ENCODE measurements at regions not wholly inside any gene's neighbourhood (a gene's known extent, or its start where the extent isn't known, plus 50 kb on each side); places are given as distances from the start of the nearest gene placed in this dataset.

DNA sequence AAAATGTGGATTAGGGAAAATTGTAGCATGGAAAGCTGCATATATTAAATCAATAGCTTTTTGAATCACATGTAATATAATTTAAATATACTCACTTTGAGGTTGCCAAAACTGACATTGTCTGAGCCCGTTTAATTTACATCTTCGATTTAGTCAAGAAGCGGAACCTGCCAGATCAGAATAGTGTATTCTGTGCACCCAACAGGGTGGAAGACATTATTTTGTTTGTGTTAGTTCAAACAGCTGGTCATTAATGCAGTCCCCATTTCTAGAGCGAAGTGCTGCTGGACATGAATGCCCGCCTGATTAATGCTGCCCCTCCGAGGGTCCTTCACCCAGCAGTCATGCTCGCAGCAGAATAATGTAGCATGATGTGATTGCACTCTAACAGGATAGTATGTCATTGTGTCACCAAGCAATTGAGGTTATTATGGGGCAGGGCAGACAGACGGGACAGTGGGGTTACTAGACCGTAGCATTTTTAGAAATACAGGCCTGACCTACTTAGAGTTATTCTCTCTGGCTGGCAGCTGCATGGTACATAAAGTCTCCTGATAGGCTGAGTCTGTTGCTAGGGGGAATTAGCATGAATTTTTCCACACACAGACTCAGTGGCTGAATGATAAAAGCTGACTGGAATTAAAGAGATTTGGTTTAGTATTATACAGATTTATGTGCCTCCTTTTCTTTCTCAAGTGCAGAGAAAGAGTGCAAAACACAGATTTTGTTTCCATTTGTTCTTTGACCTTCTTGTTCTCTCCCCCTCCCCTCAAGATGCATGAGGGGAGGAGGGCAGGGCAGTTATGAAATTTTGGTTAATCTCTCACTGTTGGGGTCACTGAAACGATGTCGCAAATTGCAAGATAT lies 147.1 kb downstream of the PRL start:
- no peak overlapping the region for H3K4me3 ChIP-seq (ENCODE audit: low read depth, low read length)
- ChIA-PET CTCF (interaction anchor here (1.1 to 3.1 kb wide), 3 partner anchors 10 to 1585 kb away, joined by 3 to 9 read pairs (median 4); no protein-coding TSS in a partner anchor), POLR2A (interaction anchor here (0.7 kb wide), 1 partner anchor 17 kb away, joined by 3 read pairs; no protein-coding TSS in a partner anchor)
- TF ChIP-seq, protein P1, sequence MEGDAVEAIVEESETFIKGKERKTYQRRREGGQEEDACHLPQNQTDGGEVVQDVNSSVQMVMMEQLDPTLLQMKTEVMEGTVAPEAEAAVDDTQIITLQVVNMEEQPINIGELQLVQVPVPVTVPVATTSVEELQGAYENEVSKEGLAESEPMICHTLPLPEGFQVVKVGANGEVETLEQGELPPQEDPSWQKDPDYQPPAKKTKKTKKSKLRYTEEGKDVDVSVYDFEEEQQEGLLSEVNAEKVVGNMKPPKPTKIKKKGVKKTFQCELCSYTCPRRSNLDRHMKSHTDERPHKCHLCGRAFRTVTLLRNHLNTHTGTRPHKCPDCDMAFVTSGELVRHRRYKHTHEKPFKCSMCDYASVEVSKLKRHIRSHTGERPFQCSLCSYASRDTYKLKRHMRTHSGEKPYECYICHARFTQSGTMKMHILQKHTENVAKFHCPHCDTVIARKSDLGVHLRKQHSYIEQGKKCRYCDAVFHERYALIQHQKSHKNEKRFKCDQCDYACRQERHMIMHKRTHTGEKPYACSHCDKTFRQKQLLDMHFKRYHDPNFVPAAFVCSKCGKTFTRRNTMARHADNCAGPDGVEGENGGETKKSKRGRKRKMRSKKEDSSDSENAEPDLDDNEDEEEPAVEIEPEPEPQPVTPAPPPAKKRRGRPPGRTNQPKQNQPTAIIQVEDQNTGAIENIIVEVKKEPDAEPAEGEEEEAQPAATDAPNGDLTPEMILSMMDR (IDR thresholded peaks at IDR 0.05; ENCODE audit: insufficient read depth, low read length, missing control alignments), result no peak
- DNase-seq (ENCODE audit: low read depth, low spot score), result no peak

DNA sequence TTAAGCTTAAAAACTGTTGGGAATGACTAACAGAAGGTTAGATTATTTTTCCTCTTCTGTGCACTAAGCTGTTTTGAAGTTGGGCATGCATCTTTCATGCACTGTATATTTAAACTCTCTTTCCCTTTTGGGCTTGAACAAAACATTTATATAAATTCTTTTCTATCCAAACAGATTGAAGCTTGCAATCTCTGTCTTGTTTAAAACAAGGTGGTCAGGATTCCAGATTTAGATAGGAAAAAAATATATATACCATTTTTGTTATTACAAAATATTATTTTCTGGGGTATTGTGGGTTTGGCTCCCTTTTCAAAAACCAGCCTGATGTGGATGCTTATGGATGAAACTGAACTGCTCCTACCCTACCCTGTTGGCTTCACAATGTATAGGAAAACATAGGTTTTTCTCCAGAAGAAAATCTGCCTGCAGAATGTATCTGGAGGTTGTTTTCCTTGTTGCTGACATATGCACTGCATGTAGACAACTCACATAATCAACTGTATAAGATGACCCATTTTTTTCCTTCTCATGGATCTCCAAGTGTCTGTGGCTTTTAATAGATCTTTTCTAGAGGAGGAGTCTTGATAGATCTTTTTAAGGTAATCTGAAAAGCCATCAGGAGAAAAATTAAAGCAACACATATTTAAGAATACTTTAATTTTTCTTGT lies 146.3 kb downstream of the PRL start:
- H3K4me3 ChIP-seq (ENCODE audit: low read depth, low read length), result no peak overlapping the region
- POLR2A ChIA-PET, result interaction anchor here (0.7 kb wide), 1 partner anchor 18 kb away, joined by 3 read pairs; no protein-coding TSS in a partner anchor
- CTCF ChIA-PET, result no interaction called here
- DNase-seq (ENCODE audit: low read depth, low spot score), result no peak
- TF ChIP-seq, protein P1 (IDR thresholded peaks at IDR 0.05; ENCODE audit: insufficient read depth, low read length, missing control alignments), result no peak

DNA sequence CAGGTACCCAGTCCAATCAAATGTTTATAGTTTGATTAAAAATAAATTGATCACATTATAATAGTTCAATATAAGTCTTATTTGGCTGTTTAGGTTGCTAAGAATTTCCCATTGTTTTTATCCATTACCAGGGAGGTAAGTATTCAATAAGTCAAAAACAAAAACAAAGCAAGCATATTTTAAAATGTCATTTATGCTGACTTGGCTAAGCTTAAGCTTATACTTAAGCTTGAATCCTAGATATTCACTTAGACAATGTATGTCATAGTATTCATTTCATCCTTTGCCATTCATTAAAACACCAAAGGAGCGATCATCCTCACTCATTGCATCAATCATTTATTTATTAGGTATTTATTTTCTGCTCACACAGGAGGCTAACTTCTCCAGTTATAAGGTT lies 144.9 kb downstream of the PRL start:
- TF ChIP-seq, protein P1 (IDR thresholded peaks at IDR 0.05; ENCODE audit: insufficient read depth, low read length, missing control alignments), result no peak
- DNase-seq (ENCODE audit: low read depth, low spot score), result no peak
- CTCF ChIA-PET, result no interaction called here
- POLR2A ChIA-PET, result no interaction called here
- no peak overlapping the region for H3K4me3 ChIP-seq (ENCODE audit: low read depth, low read length)

DNA sequence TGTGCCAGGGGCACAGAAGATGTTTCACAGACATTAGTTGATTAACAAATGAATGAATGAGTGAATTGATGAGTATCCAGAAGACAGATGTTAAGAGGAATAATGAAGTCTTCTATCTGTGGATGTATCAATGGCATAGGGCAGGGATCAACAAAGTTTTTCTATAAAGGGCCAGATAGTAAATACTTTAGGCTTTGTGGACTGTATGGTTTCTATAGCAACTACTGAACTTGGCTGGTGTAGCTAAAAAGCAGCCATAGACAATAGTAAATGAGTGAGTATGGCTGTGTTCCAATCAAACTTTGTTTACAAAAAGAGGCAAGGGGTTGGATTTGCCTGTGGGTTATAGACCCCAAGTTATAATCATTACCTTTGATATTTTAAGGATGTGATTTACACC lies 144.0 kb downstream of the PRL start:
- no peak overlapping the region for H3K4me3 ChIP-seq (ENCODE audit: low read depth, low read length)
- POLR2A ChIA-PET, result no interaction called here
- CTCF ChIA-PET, result no interaction called here
- no peak for DNase-seq (ENCODE audit: low read depth, low spot score)
- TF ChIP-seq, protein P1 (IDR thresholded peaks at IDR 0.05; ENCODE audit: insufficient read depth, low read length, missing control alignments), result no peak

DNA sequence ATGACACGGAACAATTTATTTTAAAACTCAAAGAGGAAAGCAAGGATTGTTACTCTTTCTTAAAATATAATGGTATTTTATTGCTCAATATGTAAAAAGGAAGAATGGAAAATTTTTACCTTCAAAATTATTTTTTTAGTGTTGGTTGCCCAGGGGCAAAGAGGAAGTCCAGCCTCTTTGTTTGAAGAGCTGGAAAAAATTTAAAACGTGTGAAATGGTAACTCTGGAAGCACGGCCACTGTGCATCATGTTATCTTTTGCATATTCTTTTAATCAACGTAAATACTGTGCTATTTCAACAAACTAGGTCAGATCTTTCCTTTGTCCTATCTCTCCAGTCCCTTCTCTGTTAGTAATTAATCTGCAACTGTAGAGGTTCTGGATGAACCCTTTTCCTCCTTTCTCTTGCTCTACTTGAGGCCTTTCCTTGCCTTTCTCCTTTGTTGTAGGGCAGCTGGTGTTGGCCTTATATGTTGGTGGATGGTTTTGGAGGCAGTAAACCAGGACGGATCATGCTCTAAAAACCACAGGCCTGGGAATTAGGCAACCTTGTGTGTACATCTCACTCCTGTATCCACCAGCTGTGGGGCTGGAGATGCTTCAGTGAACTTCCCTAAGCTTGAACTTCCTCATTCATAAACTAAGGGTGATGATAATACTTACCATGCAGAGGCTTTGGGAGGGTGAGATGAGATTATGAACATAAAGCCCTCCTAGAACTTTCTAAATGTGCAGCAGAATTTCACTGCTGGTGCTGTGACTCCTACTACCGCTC lies 143.3 kb downstream of the PRL start:
- CTCF ChIA-PET, result no interaction called here
- POLR2A ChIA-PET, result no interaction called here
- no peak overlapping the region for H3K4me3 ChIP-seq (ENCODE audit: low read depth, low read length)
- DNase-seq (ENCODE audit: low read depth, low spot score), result no peak
- TF ChIP-seq, protein P1 (IDR thresholded peaks at IDR 0.05; ENCODE audit: insufficient read depth, low read length, missing control alignments), result no peak

DNA sequence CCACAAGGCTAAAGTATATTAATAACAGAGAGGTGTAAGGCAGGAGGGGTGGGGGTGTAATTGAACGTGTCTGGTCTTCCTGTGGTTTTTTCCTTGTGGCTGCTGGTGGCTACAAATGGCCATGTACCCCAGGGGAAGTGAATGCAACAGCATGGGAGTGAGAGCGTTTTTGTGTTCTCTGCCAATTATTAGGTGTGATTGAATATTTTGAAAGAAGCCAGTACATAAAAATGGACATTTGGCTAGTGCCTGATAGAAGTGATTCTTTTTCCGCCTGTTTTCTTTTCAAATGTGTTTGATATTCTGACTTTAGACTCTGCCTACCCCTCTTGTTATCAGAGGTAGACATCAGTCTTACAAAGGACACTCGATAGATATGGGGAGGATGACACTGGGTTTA lies 141.3 kb downstream of the PRL start:
- no peak overlapping the region for H3K4me3 ChIP-seq (ENCODE audit: low read depth, low read length)
- TF ChIP-seq, protein P1 (IDR thresholded peaks at IDR 0.05; ENCODE audit: insufficient read depth, low read length, missing control alignments), result no peak
- DNase-seq (ENCODE audit: low read depth, low spot score), result no peak
- POLR2A ChIA-PET, result no interaction called here
- CTCF ChIA-PET, result no interaction called here

Data from AG04449 (cell line).